H1 (cell line): ENCODE measurements at regions not wholly inside any gene's neighbourhood (a gene's known extent, or its start where the extent isn't known, plus 50 kb on each side); places are given as distances from the start of the nearest gene placed in this dataset.

Experiments
- RFX5 ChIP-seq: IDR thresholded peaks from 2 replicates; pipeline ENCODE4 v1.6.1; 2011; ENCODE audit warnings: low read depth, low read length, improper control_type of control experiment, borderline replicate concordance
- SIRT6 ChIP-seq: IDR thresholded peaks from one replicate; pipeline ENCODE4 v1.7.1; 2012; ENCODE audit warnings: low read length, inconsistent platforms
- SUZ12 ChIP-seq: fragments of 200-600 bp; sonication (generic); IDR thresholded peaks from 2 replicates; pipeline ENCODE4 v1.6.1; 2012; ENCODE audit warnings: mild to moderate bottlenecking, inconsistent platforms, low read length, moderate library complexity, mixed read lengths

- TF ChIP-seq SUZ12 (no peak), RFX5 (no peak), SIRT6 (no peak)
Measured at GRCh38 chr12:75852143-75852542, 179.4 kb downstream of the PHLDA1 start (continued).
